SJCRH30 (cell line): ENCODE measurements at regions not wholly inside any gene's neighbourhood (a gene's known extent, or its start where the extent isn't known, plus 50 kb on each side); places are given as distances from the start of the nearest gene placed in this dataset.

Source experiments
- DNase-seq, 2 experiments: peaks; one replicate each; pipeline ENCODE4 v3.0.0-alpha.2; 2015 to 2020
- H3K27ac ChIP-seq: fragments of 250-450 bp; sonication (Bioruptor Pico); 2 replicates; pipeline ENCODE4 v1.5.1; 2020; ENCODE audit warnings: mild to moderate bottlenecking, moderate library complexity
- H3K27me3 ChIP-seq: fragments of 250-450 bp; sonication (Bioruptor Pico); 2 replicates; pipeline ENCODE4 v1.5.1; 2020; ENCODE audit warnings: mild to moderate bottlenecking, moderate library complexity
- H3K36me3 ChIP-seq: fragments of 250-450 bp; sonication (Bioruptor Pico); 2 replicates; pipeline ENCODE4 v1.5.1; 2020; ENCODE audit warnings: mild to moderate bottlenecking, moderate library complexity
- H3K4me1 ChIP-seq: fragments of 250-450 bp; sonication (Bioruptor Pico); 2 replicates; pipeline ENCODE4 v1.5.1; 2020; ENCODE audit warnings: mild to moderate bottlenecking, moderate library complexity
- H3K4me3 ChIP-seq: fragments of 250-450 bp; sonication (Bioruptor Pico); 2 replicates; pipeline ENCODE4 v1.5.1; 2020; ENCODE audit warnings: mild to moderate bottlenecking, moderate library complexity
- H3K9me3 ChIP-seq: fragments of 250-450 bp; sonication (Bioruptor Pico); replicated peaks from 2 replicates; pipeline ENCODE4 v1.5.1; 2020; ENCODE audit warnings: mild to moderate bottlenecking, moderate library complexity

DNA sequence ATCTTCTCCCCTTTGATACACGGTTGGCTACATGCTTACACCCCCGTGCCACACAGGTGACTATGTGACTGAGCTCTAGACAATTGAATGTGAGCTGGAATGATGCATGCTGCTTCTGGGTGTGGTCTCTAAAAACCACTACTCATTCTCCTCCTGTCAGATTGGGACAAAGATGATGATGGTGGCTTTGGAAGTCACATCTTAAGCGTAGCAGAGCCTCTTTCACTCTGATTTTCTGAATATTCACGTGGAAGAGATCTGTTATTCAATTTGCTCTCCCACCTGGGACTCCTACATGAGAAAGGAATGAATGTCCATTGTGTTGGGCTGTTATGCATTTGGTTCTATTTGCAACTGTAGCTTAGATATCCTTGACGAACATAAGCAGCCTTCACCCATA, 763.6 kb upstream of the EEF2KMT start:
- Histone ChIP-seq H3K9me3 (no peaks in the 10 kb centered on the region), H3K36me3 (no peaks in the 10 kb centered on the region), H3K27ac (no peak overlapping the region), H3K27me3 (no peaks in the 10 kb centered on the region), H3K4me3 (no peak overlapping the region), H3K4me1 (no peaks in the 10 kb centered on the region)
- no peak for DNase-seq

DNA sequence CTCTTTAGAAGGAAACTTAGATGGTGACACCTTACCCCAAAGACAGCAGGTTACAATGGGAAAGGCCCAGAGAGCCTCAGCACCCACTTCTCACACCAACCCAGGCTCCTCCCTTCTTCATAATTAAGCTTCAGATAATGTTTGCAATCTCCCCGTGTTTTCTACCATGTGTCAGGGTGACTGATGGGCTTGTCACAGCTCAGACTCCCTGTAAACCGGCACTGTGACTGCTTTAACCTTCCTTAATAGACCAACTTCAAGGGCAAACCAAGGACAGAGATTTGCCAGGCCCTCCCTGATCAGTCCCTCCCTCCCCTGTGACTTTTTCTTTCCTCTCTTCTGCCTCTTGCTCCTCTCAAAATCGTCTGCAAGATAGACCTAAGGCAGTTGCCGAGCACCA, 760.6 kb upstream of the EEF2KMT start:
- no peak overlapping the region for H3K27ac ChIP-seq
- no peak for DNase-seq
- H3K4me1 ChIP-seq = no peaks in the 10 kb centered on the region
- no peaks in the 10 kb centered on the region for H3K36me3 ChIP-seq
- no peaks in the 10 kb centered on the region for H3K9me3 ChIP-seq
- no peaks in the 10 kb centered on the region for H3K27me3 ChIP-seq
- H3K4me3 ChIP-seq = no peak overlapping the region

DNA sequence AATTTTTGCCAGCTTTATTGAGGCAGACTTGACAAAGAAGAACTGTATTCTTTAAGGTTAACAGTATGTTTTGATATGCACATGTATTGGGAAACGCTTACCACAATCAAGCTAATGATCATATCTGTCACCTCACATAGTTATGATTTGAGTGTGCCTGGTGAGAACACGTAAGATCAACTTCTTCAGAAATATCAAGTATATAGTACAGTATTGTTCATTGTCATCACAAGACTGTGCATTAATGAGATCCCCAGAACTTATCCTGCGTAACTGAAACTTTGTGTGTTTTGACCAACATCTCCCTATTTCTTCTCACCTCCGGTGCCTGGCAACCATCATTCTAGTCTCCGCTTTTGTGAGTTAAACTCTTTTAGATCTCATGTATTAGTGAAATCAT, 756.4 kb upstream of the EEF2KMT start:
- no peak for DNase-seq
- H3K4me3 ChIP-seq = no peak overlapping the region
- H3K27ac ChIP-seq = no peak overlapping the region
- H3K36me3 ChIP-seq = no peaks in the 10 kb centered on the region
- H3K4me1 ChIP-seq = no peaks in the 10 kb centered on the region
- no peaks in the 10 kb centered on the region for H3K9me3 ChIP-seq
- H3K27me3 ChIP-seq = no peaks in the 10 kb centered on the region

DNA sequence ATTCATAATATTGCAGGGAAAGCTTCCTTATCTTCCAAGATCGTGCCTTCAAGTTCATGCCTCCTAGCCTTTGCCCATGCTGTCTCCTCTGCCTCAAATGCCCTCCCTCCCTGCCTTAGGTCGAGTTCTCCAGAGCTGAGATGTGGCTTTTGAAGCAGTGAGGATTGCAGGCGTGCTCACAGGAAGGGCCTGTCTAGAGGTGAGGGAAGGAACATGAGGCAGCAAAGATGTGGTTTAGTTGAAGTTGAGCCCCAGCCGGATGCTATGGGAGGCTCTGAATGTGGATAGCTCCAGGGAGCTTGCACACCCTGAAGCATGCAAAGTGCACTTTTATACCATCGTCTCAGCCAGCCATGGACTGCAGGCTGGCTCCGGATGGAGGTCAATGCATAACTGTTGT, 754.6 kb upstream of the EEF2KMT start:
- DNase-seq = no peak
- no peaks in the 10 kb centered on the region for H3K9me3 ChIP-seq
- no peak overlapping the region for H3K4me3 ChIP-seq
- H3K4me1 ChIP-seq = no peaks in the 10 kb centered on the region
- no peaks in the 10 kb centered on the region for H3K27me3 ChIP-seq
- H3K27ac ChIP-seq = no peak overlapping the region
- no peaks in the 10 kb centered on the region for H3K36me3 ChIP-seq

DNA sequence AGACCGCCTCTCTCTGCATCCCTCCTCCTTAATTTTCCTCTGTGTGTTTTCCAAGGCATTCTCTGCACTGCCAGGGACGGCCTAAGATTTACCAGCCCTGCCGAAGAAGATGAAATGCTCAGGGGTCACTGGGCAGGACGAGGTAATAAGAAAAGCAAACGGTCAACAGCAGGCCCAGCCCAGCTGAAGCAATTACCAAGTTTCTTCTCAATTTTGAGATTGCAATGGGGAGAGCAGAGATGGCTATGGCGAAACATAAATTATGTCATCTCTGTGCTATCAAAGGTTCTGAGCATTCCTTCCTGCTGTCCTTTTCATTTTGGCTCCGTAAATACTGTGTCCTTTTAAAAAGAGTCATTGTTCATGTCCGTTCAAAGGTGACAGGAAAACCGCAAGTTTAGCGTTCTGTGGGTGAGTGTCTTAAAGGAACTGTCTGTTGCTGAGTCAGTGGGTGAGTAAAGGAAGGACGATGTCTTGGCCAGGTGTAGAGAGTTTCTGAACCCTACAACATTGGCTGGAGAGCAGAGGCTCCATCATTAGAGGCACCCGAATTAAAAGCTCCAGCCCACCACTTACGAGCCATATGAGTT, 753.9 kb upstream of the EEF2KMT start:
- Histone ChIP-seq H3K27ac (no peak overlapping the region), H3K4me1 (no peaks in the 10 kb centered on the region), H3K36me3 (no peaks in the 10 kb centered on the region), H3K4me3 (no peak overlapping the region), H3K9me3 (no peaks in the 10 kb centered on the region), H3K27me3 (no peaks in the 10 kb centered on the region)
- no peak for DNase-seq

DNA sequence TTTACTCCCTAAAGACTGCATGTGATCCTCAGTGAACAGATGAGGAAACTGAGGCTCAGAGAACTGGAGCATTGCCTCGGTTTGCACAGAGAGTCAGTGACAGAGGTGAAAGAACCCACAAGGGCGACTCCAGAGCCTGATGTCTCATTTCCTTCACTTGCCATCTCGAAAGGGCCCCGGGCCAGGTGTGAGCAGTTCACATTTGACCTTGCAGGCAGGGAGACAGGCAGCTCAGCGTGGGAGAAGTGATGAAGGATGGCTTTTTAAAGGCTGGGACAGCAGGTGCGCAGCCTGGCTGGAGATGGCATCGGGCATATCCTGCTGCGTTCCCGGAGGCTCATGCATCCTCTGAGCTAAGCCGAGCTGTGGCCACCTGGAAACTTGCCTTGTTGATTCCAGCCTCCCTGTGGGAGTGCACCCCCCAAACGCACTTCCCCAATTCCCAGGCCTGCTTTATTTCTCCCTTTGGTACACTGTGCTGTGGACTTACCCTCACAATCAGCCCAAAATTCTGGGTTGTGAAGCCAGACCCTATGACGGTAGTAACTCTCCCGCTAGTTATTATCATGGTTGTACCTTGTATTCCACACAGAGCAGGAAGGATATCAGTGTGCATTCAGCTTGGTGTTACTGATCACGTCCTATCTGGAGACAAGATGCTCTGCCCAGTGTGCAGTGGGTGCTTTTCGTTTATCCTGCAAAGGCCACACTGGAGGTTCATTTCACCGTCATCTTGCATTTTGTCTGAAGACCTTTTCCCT, 753.2 kb upstream of the EEF2KMT start:
- no peaks in the 10 kb centered on the region for H3K36me3 ChIP-seq
- no peak overlapping the region for H3K27ac ChIP-seq
- no peak overlapping the region for H3K4me3 ChIP-seq
- no peaks in the 10 kb centered on the region for H3K9me3 ChIP-seq
- no peaks in the 10 kb centered on the region for H3K4me1 ChIP-seq
- no peak for DNase-seq
- H3K27me3 ChIP-seq = no peaks in the 10 kb centered on the region

DNA sequence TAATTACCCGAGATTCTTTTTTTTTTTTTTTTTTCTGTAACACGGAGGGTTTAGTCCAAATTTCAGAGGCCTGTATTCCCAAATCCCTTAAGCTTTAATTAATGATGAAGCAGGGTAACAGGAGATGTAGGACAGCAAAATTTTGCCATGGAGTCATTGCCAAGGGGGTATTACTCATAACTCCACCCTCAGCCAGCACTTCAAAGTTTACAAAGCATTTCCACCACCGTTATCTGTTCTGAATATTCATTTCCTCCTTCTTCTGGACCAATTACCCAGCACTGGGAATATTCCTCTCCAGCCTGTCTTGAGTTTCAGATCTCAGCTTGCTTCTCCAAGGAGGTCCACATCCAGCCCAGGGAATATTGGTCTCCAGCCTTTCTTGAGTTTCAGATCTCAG, 747.5 kb upstream of the EEF2KMT start:
- DNase-seq = no peak
- no peak overlapping the region for H3K27ac ChIP-seq
- H3K4me1 ChIP-seq = no peaks in the 10 kb centered on the region
- no peaks in the 10 kb centered on the region for H3K36me3 ChIP-seq
- no peak overlapping the region for H3K4me3 ChIP-seq
- no peaks in the 10 kb centered on the region for H3K9me3 ChIP-seq
- no peaks in the 10 kb centered on the region for H3K27me3 ChIP-seq

DNA sequence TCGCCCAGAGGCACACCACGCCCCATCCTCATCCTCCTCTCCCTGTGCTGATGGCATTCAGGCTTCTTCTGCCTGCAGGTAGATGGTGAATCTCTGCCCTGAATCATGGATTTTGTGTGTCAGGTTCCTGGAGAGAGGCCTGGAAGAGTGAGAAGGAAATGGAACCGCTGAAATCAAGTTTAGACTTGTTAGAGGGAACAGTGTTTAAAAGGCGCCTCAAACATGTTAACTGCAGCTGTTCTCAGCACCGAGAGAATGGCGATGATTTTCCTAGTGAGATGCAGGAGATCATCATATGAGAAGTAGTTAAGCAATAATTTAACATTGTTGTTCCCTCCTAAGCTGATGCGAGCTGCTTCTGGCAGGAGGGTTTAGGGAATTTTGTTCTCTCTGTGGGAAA, 744.4 kb upstream of the EEF2KMT start:
- no peak for DNase-seq
- H3K36me3 ChIP-seq = no peaks in the 10 kb centered on the region

DNA sequence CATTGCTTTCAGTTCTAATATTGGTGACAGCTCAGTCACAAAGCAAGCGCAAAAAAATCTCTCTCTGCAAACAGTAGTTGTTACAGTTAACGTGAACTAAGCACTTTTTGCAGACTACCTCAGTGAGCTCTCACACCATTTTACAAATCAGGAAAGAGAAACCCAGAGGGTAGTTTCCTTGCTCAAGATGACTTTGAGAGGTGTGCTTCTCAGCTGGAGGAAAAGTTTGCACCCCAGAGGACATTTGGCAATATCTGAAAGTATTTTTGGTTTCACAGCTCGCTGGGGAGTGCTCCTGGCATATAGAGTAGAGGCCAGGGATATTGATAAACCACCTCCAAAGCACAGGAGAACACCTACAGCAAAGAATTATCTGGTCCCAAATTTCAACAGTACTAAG, 741.1 kb upstream of the EEF2KMT start:
- Histone ChIP-seq H3K4me3 (no peak overlapping the region), H3K27me3 (no peaks in the 10 kb centered on the region), H3K4me1 (no peaks in the 10 kb centered on the region), H3K36me3 (no peaks in the 10 kb centered on the region), H3K9me3 (no peaks in the 10 kb centered on the region), H3K27ac (no peak overlapping the region)
- no peak for DNase-seq

More for the DNA sequence above, 744.4 kb upstream of the EEF2KMT start:
- H3K27ac ChIP-seq = no peak overlapping the region
- H3K27me3 ChIP-seq = no peaks in the 10 kb centered on the region
- H3K9me3 ChIP-seq = no peaks in the 10 kb centered on the region
- no peaks in the 10 kb centered on the region for H3K4me1 ChIP-seq
- H3K4me3 ChIP-seq = no peak overlapping the region

DNA sequence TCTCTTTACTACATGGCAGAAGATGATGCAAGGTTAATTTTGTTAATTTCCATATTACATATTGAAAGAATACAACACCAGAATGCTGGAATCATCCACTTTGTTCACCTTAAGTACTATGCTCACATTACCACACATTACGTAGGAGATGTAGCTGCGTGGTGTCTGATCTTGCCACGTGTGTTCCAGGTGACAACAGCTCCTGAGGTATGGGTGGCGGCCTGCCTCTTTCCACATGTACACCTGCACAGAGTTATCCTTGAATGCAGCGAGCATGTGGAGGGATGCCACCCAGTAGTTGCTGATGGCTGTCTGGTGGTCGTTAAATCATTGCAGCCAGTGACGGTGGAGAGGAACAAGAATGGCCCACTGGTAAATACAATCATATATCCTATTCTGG, 740.5 kb upstream of the EEF2KMT start:
- Histone ChIP-seq H3K4me3 (no peak overlapping the region), H3K27ac (no peak overlapping the region), H3K36me3 (no peaks in the 10 kb centered on the region), H3K4me1 (no peaks in the 10 kb centered on the region), H3K27me3 (no peaks in the 10 kb centered on the region), H3K9me3 (no peaks in the 10 kb centered on the region)
- no peak for DNase-seq

DNA sequence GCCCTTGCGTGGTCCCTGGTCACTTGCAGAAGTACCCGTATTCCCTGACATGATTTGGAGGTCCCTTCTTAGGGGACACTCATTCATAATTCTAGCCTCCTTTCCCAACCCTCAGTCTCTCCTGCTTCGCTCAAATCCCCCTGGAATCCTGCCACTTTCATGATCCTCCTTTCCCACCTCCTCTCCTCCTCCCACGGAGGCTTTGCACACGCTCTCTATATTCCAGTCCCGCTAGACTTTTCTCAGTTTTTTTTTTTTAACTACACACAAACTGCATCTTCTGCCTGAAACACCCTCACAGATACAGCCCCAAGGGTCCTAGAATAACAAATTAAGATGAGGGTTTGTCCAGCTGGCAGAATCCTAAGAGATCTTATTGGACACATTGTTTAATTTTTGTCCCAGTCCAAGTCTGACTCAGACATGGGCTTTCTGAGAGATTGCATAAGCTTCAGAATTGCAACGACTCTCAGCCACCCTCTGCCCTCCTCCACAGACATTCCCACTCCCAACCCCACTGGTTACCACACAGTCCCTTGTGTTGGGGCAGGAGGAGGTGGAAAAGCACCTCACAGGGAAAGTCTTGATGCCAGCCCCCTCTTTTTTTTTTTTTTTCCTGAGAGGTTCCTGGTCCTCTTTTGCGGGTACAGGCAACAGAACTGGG, 739.5 kb upstream of the EEF2KMT start:
- no peaks in the 10 kb centered on the region for H3K36me3 ChIP-seq
- no peak for DNase-seq
- no peak overlapping the region for H3K27ac ChIP-seq
- no peak overlapping the region for H3K4me3 ChIP-seq
- H3K9me3 ChIP-seq = no peaks in the 10 kb centered on the region
- H3K4me1 ChIP-seq = no peaks in the 10 kb centered on the region
- H3K27me3 ChIP-seq = no peaks in the 10 kb centered on the region

DNA sequence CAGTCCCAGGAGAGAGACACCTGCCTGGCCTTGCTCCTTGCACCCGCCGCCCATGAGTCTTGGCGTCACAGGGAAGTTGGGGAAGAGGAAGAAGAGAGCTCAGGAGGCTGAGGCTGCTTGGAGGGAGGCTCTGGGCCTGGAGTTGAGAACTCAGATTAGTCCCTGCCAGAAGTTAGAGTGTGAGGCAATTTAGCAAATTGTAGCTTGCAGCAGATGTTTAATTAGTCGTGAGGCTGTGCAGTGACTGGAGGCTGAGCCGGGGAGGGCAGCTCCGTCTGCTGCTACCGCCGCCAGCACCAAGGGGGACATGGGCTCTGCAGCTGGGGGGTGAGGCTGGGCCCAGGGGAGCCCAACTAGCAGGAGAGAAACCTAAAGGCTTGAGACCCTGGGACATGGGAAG, 738.3 kb upstream of the EEF2KMT start:
- no peak for DNase-seq
- Histone ChIP-seq H3K27me3 (no peaks in the 10 kb centered on the region), H3K27ac (no peak overlapping the region), H3K9me3 (no peaks in the 10 kb centered on the region), H3K4me3 (no peak overlapping the region), H3K36me3 (no peaks in the 10 kb centered on the region), H3K4me1 (no peaks in the 10 kb centered on the region)

DNA sequence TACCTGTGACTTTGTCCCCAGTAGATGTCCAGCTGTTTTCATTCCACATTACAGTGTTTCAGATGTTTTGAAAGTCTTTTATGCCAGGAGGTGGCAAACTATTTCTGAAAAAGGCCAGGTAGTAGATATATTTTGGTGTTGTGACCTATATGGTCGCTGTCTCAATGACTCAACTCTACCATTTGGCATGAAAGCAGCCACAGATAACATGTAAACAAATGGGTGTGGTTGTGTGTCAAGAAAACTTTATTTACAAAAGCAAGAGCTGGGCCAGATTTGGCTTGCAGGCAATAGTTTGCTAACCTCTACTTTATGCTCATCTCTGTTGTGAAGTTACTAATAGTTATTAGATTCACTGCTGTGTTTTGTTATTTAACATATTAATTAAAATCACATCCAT, 728.7 kb upstream of the EEF2KMT start:
- Histone ChIP-seq H3K27me3 (no peaks in the 10 kb centered on the region), H3K9me3 (no peaks in the 10 kb centered on the region), H3K36me3 (no peaks in the 10 kb centered on the region), H3K4me3 (no peak overlapping the region), H3K27ac (no peak overlapping the region), H3K4me1 (no peaks in the 10 kb centered on the region)
- DNase-seq = no peak

DNA sequence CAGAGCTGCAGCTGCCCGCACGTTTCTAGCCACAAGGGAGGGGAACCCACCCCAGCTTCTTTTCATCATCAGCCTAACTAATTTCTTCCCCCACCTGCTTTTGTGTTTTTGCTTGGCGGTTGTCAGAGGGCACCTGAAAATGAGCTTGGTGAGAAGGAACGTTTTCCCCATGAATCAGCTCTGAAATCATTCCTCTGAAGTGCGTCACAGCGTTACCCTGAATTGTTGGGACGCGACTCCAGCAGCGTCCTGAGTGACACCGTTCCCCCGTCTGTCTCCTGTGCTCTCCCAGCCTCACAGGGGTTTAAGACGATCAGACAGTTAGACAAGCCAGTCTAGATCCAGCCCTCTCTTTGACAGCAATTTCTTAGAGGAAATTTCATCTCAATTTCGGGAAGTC, 722.9 kb upstream of the EEF2KMT start:
- Histone ChIP-seq H3K36me3 (no peaks in the 10 kb centered on the region), H3K9me3 (no peaks in the 10 kb centered on the region), H3K4me1 (no peaks in the 10 kb centered on the region), H3K27me3 (no peaks in the 10 kb centered on the region), H3K27ac (no peak overlapping the region), H3K4me3 (no peak overlapping the region)
- DNase-seq = no peak

DNA sequence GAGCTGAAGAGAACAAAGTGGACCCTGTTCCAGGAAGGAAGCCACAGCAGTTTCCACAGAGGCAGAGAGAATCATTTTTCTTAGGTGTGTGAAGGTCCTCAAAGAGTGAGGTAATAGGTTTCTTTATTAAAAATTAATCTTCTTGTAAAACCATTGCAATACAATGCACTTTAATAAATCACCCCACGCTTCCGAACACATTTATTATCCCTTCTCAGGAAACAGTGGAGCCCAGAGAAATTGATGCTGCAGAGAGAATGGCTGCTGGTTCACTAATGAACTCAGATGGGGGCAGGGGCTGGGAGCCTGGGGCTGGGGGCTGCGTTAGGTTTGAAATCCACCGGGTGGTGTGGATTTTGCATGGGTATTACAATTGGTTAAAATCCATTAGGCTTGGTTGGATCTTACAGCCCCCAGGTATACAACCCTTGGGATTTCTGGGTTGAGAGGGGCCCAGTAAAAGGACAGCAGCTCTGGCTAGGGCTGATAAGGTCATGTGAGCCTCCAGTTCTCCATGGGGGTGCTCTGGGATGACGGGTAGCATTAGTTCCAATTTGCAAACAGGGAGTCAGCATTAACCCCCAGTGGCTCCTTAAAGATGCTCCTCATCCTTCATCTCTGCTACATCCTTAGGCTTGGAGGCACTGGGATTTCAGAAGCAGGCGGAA, 718.1 kb upstream of the EEF2KMT start:
- Histone ChIP-seq H3K9me3 (no peaks in the 10 kb centered on the region), H3K4me1 (no peaks in the 10 kb centered on the region), H3K27me3 (no peaks in the 10 kb centered on the region), H3K4me3 (no peak overlapping the region), H3K27ac (no peak overlapping the region), H3K36me3 (no peaks in the 10 kb centered on the region)
- DNase-seq = no peak
